AG04450 (cell line): ENCODE measurements at regions not wholly inside any gene's neighbourhood (a gene's known extent, or its start where the extent isn't known, plus 50 kb on each side); places are given as distances from the start of the nearest gene placed in this dataset.
A peak's percentile ranks its signal among the peaks of the same experiment; 100 is the strongest.

Experiments used
- CTCF ChIA-PET: fragments of 300-600, 350-600 bp; formaldehyde crosslinking; extraction: SDS; loops from one replicate; lab custom pipeline; 2022; ENCODE audit warnings: antibody characterized with exemption, inconsistent platforms; lab: Charles Lee
- POLR2A ChIA-PET: fragments of 350-600 bp; formaldehyde crosslinking; extraction: SDS; loops from one replicate; lab custom pipeline; 2021; ENCODE audit warnings: antibody characterized with exemption, inconsistent platforms; lab: Yijun Ruan, JAX
- DNase-seq: peaks from one replicate; pipeline ENCODE4 v3.0.0-alpha.2; 2011; ENCODE audit warnings: low read depth, low spot score
- H3K27ac ChIP-seq: one replicate; pipeline ENCODE4 v1.5.1; 2012; ENCODE audit warnings: low read depth, low read length, control low read depth
- H3K27me3 ChIP-seq: one replicate; pipeline ENCODE4 v1.6.0; 2012; ENCODE audit warnings: low read length; ENCODE audit not compliant: control insufficient read depth, insufficient read depth
- H3K4me3 ChIP-seq: 2 replicates; pipeline ENCODE4 v1.5.1; 2011; ENCODE audit warnings: mild to moderate bottlenecking, low read depth, low read length, control low read depth
- H3K9me3 ChIP-seq: 2 replicates; pipeline ENCODE4 v1.5.1; 2012; ENCODE audit warnings: low read length; ENCODE audit not compliant: control insufficient read depth, insufficient read depth
- CTCF ChIP-seq: IDR thresholded peaks from 2 replicates; pipeline ENCODE4 v1.5.1; 2011; ENCODE audit warnings: low read depth, low read length, control low read depth, inconsistent platforms

GRCh38 chr4:107187091-107187490 lies 151.0 kb upstream of the DKK2 start:
- ChIA-PET CTCF (no interaction called here), POLR2A (no interaction called here)
- DNase-seq: no peak
- TF ChIP-seq CTCF: no peak
- H3K27ac ChIP-seq: no peak overlapping the region
- H3K27me3 ChIP-seq: no peaks in the 10 kb centered on the region
- H3K9me3 ChIP-seq: no peaks in the 10 kb centered on the region
- no peak overlapping the region for H3K4me3 ChIP-seq

DNA sequence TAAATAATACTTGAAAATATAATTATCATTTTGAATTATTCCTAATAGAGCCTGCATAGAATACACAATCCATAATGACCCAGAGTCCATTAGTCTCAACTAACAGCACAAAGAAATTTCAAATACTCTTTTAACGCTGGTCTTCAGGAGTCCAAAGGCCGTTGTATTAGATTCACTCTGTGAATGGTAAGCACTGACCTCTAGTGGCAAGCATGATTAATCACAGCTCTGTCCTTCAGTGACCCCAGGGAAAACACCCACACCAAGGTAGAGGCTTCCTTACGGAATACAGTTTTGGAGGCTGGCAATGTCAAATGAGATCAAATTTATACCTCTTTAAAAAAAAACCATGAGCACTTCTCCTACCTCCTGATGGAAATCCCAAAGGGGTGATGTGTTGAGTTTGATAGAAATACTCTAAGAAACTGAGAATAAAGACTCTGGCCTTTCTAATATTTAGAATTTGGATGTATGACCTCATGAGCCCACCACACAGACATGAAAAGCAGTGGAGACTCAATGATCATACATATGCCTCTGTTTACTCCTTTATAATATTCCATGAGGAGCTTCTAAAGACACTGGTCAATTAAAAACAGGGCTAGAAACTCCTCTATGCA lies 147.2 kb upstream of the DKK2 start:
- DNase-seq: peak; percentile 21
- Histone ChIP-seq H3K27ac (no peak overlapping the region), H3K4me3 (no peak overlapping the region), H3K27me3 (no peaks in the 10 kb centered on the region), H3K9me3 (no peaks in the 10 kb centered on the region)
- TF ChIP-seq CTCF: peak; percentile 77
- CTCF ChIA-PET: interaction anchor here (0.5 to 3.2 kb wide), 34 partner anchors 7 to 917 kb away, joined by 3 to 21 read pairs (median 4); partner anchors contain the start of gene DKK2
- POLR2A ChIA-PET: no interaction called here

DNA sequence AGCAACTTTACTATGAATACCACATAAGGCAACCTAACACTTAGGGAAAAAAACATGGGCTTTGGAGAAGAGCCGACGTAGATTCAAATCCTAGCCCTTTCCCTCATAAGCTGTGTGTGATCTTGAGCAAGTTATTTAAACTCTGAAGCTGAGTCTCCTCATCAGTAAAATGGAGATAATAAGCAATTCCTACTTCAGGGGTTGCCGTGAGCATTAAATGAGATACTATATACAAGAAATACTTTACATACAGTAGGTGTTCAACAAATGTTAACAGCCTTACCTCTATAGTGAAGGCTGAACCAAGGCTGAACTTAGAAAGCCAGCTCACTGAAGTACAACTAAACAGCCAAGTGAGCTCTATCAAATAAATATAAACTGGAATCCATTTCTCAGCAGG lies 146.2 kb upstream of the DKK2 start:
- Histone ChIP-seq H3K4me3 (no peak overlapping the region), H3K9me3 (no peaks in the 10 kb centered on the region), H3K27me3 (no peaks in the 10 kb centered on the region), H3K27ac (no peak overlapping the region)
- no peak for TF ChIP-seq CTCF
- ChIA-PET POLR2A (no interaction called here), CTCF (interaction anchor here (0.5 to 3.2 kb wide), 31 partner anchors 8 to 1562 kb away, joined by 3 to 21 read pairs (median 4); partner anchors contain the start of gene DKK2)
- no peak for DNase-seq

- H3K9me3 ChIP-seq: no peaks in the 10 kb centered on the region
- no peak overlapping the region for H3K27ac ChIP-seq
- H3K27me3 ChIP-seq: no peaks in the 10 kb centered on the region
- no peak overlapping the region for H3K4me3 ChIP-seq
- TF ChIP-seq CTCF: no peak
- ChIA-PET POLR2A (no interaction called here), CTCF (no interaction called here)
- no peak for DNase-seq
Observed at GRCh38 chr4:107166873-107167450, 130.8 kb upstream of the DKK2 start.

DNA sequence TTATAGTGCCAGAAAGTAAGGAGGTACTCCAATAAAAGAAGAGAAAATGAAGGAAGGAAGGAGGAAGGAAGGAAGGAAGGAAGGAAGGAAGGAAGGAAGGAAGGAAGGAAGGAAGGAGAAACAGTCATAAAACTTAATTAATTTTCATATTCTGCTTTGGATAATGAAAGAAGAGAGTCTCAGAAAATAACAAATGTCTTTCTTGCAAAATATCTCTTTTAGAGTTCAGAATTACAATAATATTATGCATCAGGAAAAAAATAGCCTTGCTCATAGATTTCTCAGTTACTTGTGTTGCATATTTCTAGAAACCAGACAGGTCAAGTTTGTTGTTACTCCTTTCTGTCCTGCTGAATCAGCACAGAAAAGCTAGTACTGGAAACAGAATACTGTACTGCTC lies 130.1 kb upstream of the DKK2 start:
- TF ChIP-seq CTCF: no peak
- ChIA-PET POLR2A (no interaction called here), CTCF (no interaction called here)
- Histone ChIP-seq H3K9me3 (no peaks in the 10 kb centered on the region), H3K27ac (no peak overlapping the region), H3K4me3 (no peak overlapping the region), H3K27me3 (no peaks in the 10 kb centered on the region)
- no peak for DNase-seq
